Activated CD4-positive, alpha-beta T cell treated with anti-CD3 and anti-CD28 coated beads for 36 hours (primary cell): ENCODE measurements at regions not wholly inside any gene's neighbourhood (a gene's known extent, or its start where the extent isn't known, plus 50 kb on each side); places are given as distances from the start of the nearest gene placed in this dataset.

ENCODE experiments used
- ATAC-seq: fragments of 200-7000 bp; cut with Tn5 transposase; one replicate; pipeline ENCODE4 v1.10.0; 2021; ENCODE audit warnings: mild to moderate bottlenecking, moderate library complexity
- CTCF ChIA-PET: fragments of 350-600 bp; sonication (Branson Sonifier 250); formaldehyde crosslinking; loops from one replicate; lab custom pipeline; 2021; ENCODE audit warnings: antibody characterized with exemption; lab: Charles Lee
- POLR2A ChIA-PET: fragments of 350-600 bp; sonication (Branson Sonifier 250); formaldehyde crosslinking; loops from one replicate; lab custom pipeline; 2021; ENCODE audit warnings: antibody characterized with exemption, inconsistent platforms; lab: Charles Lee
- DNase-seq: peaks from one replicate; pipeline ENCODE4 v3.0.0-alpha.2; 2020
- H3K27ac Mint-ChIP-seq: one replicate; pipeline ENCODE4 v1.8.0; 2021; ENCODE audit warnings: mixed read lengths
- H3K27me3 Mint-ChIP-seq: one replicate; pipeline ENCODE4 v1.8.0; 2021; ENCODE audit warnings: mixed read lengths
- H3K36me3 Mint-ChIP-seq: one replicate; pipeline ENCODE4 v1.8.0; 2021; ENCODE audit warnings: low read depth, mixed read lengths
- H3K4me1 Mint-ChIP-seq: one replicate; pipeline ENCODE4 v1.8.0; 2021; ENCODE audit warnings: mixed read lengths
- H3K4me3 Mint-ChIP-seq: one replicate; pipeline ENCODE4 v1.8.0; 2021; ENCODE audit warnings: mild to moderate bottlenecking, moderate library complexity, mixed read lengths
- H3K9me3 Mint-ChIP-seq: one replicate; pipeline ENCODE4 v1.8.0; 2021; ENCODE audit warnings: low read depth, mixed read lengths
- intact Hi-C, 2 experiments: fragments of 100-400 bp; cut with DNase I in 1 of 2; cut with micrococcal nuclease in 1 of 2; formaldehyde crosslinking; loops; one replicate each; pipeline versions ENCODE4 v1.14.2 to v1.15.1; 2022 to 2024; cut with DNase I, micrococcal nuclease

- peaks cover 9% of the 10 kb centered on the region for H3K4me1 Mint-ChIP-seq
- no peaks in the 10 kb centered on the region for H3K36me3 Mint-ChIP-seq
- CTCF ChIA-PET = no interaction called here
- intact Hi-C loops = no loop called here
- peaks cover 5% of the 10 kb centered on the region for H3K27me3 Mint-ChIP-seq
- DNase-seq = no peak
- no peak overlapping the region for H3K27ac Mint-ChIP-seq
- peaks cover 5% of the 10 kb centered on the region for H3K9me3 Mint-ChIP-seq
- peak; percentile 77 for ATAC-seq
- no peak overlapping the region for H3K4me3 Mint-ChIP-seq
- POLR2A ChIA-PET = no interaction called here
Measured at GRCh38 chr1:170247751-170248521, 102.2 kb downstream of the NTMT2 start.

GRCh38 chr1:170250531-170251276 lies 104.9 kb downstream of the NTMT2 start:
- intact Hi-C loops = no loop called here
- ATAC-seq = no peak
- no peak overlapping the region for H3K4me3 Mint-ChIP-seq
- CTCF ChIA-PET = no interaction called here
- H3K4me1 Mint-ChIP-seq = peaks cover 9% of the 10 kb centered on the region
- no peaks in the 10 kb centered on the region for H3K36me3 Mint-ChIP-seq
- peaks cover 5% of the 10 kb centered on the region for H3K9me3 Mint-ChIP-seq
- no peaks in the 10 kb centered on the region for H3K27me3 Mint-ChIP-seq
- no peak overlapping the region for H3K27ac Mint-ChIP-seq
- no peak for DNase-seq
- POLR2A ChIA-PET = no interaction called here

- no peak for ATAC-seq
- Mint-ChIP-seq H3K4me1 (peaks cover 7% of the 10 kb centered on the region), H3K9me3 (peaks cover 5% of the 10 kb centered on the region), H3K27ac (no peak overlapping the region), H3K4me3 (no peak overlapping the region), H3K27me3 (peaks cover 2% of the 10 kb centered on the region), H3K36me3 (no peaks in the 10 kb centered on the region)
- DNase-seq = peak; percentile 9
- ChIA-PET POLR2A (no interaction called here), CTCF (no interaction called here)
- intact Hi-C loops = no loop called here
Measured at GRCh38 chr1:170252851-170253579, 107.3 kb downstream of the NTMT2 start.

- ATAC-seq (no peak), DNase-seq (no peak)
- ChIA-PET POLR2A (no interaction called here), CTCF (no interaction called here)
- H3K27me3 Mint-ChIP-seq = peaks cover 2% of the 10 kb centered on the region
- no peak overlapping the region for H3K27ac Mint-ChIP-seq
- no peak overlapping the region for H3K4me3 Mint-ChIP-seq
- no peaks in the 10 kb centered on the region for H3K4me1 Mint-ChIP-seq
- H3K36me3 Mint-ChIP-seq = no peaks in the 10 kb centered on the region
- peaks cover 5% of the 10 kb centered on the region for H3K9me3 Mint-ChIP-seq
- intact Hi-C loops = no loop called here
Measured at GRCh38 chr1:170254371-170254770, 108.6 kb downstream of the NTMT2 start.

- Mint-ChIP-seq H3K9me3 (no peaks in the 10 kb centered on the region), H3K27ac (no peak overlapping the region), H3K4me3 (no peak overlapping the region), H3K27me3 (peaks cover 6% of the 10 kb centered on the region), H3K36me3 (no peaks in the 10 kb centered on the region), H3K4me1 (no peaks in the 10 kb centered on the region)
- DNase-seq (no peak), ATAC-seq (no peak)
- intact Hi-C loops = no loop called here
- ChIA-PET CTCF (no interaction called here), POLR2A (no interaction called here)
Measured at GRCh38 chr1:170261669-170262068, 115.9 kb downstream of the NTMT2 start.

- H3K9me3 Mint-ChIP-seq = no peaks in the 10 kb centered on the region
- no peak overlapping the region for H3K4me3 Mint-ChIP-seq
- ATAC-seq (no peak), DNase-seq (no peak)
- intact Hi-C loops = no loop called here
- H3K27me3 Mint-ChIP-seq = peaks cover 6% of the 10 kb centered on the region
- no peak overlapping the region for H3K27ac Mint-ChIP-seq
- no peaks in the 10 kb centered on the region for H3K4me1 Mint-ChIP-seq
- CTCF ChIA-PET = interaction anchor here (0.8 kb wide), 1 partner anchor 93 kb away, joined by 3 read pairs; no protein-coding TSS in a partner anchor
- POLR2A ChIA-PET = no interaction called here
- no peaks in the 10 kb centered on the region for H3K36me3 Mint-ChIP-seq
Measured at GRCh38 chr1:170262276-170262939, 116.6 kb downstream of the NTMT2 start.

- ChIA-PET POLR2A (no interaction called here), CTCF (no interaction called here)
- no peaks in the 10 kb centered on the region for H3K9me3 Mint-ChIP-seq
- H3K27ac Mint-ChIP-seq = no peak overlapping the region
- peaks cover 6% of the 10 kb centered on the region for H3K27me3 Mint-ChIP-seq
- no peak for ATAC-seq
- no peak for DNase-seq
- no peaks in the 10 kb centered on the region for H3K4me1 Mint-ChIP-seq
- intact Hi-C loops = no loop called here
- H3K36me3 Mint-ChIP-seq = no peaks in the 10 kb centered on the region
- H3K4me3 Mint-ChIP-seq = no peak overlapping the region
Measured at GRCh38 chr1:170265234-170265633, 119.5 kb downstream of the NTMT2 start.

- DNase-seq (no peak), ATAC-seq (no peak)
- H3K36me3 Mint-ChIP-seq = no peaks in the 10 kb centered on the region
- no peak overlapping the region for H3K4me3 Mint-ChIP-seq
- ChIA-PET POLR2A (no interaction called here), CTCF (no interaction called here)
- intact Hi-C loops = no loop called here
- H3K4me1 Mint-ChIP-seq = no peaks in the 10 kb centered on the region
- no peaks in the 10 kb centered on the region for H3K9me3 Mint-ChIP-seq
- no peak overlapping the region for H3K27ac Mint-ChIP-seq
- peaks cover 10% of the 10 kb centered on the region for H3K27me3 Mint-ChIP-seq
Measured at GRCh38 chr1:170267317-170267716, 121.6 kb downstream of the NTMT2 start.

GRCh38 chr1:170271430-170272161 lies 125.8 kb downstream of the NTMT2 start:
- ChIA-PET CTCF (no interaction called here), POLR2A (no interaction called here)
- H3K4me1 Mint-ChIP-seq = no peaks in the 10 kb centered on the region

GRCh38 chr1:170273291-170274130 lies 127.8 kb downstream of the NTMT2 start:
- DNase-seq (no peak), ATAC-seq (no peak)
- CTCF ChIA-PET = interaction anchor here (0.6 kb wide), 1 partner anchor 370 kb away, joined by 3 read pairs; no protein-coding TSS in a partner anchor
- H3K4me3 Mint-ChIP-seq = no peak overlapping the region
- no peak overlapping the region for H3K27ac Mint-ChIP-seq
- intact Hi-C loops = no loop called here
- POLR2A ChIA-PET = no interaction called here
- H3K36me3 Mint-ChIP-seq = no peaks in the 10 kb centered on the region
- H3K27me3 Mint-ChIP-seq = peaks cover 19% of the 10 kb centered on the region
- H3K4me1 Mint-ChIP-seq = no peaks in the 10 kb centered on the region
- no peaks in the 10 kb centered on the region for H3K9me3 Mint-ChIP-seq

More at GRCh38 chr1:170271430-170272161, 125.8 kb downstream of the NTMT2 start:
- intact Hi-C loops = no loop called here
- no peak overlapping the region for H3K27ac Mint-ChIP-seq
- DNase-seq (no peak), ATAC-seq (no peak)
- no peak overlapping the region for H3K4me3 Mint-ChIP-seq
- peaks cover 18% of the 10 kb centered on the region for H3K27me3 Mint-ChIP-seq
- no peaks in the 10 kb centered on the region for H3K9me3 Mint-ChIP-seq
- H3K36me3 Mint-ChIP-seq = no peaks in the 10 kb centered on the region
